K562 (cell line): ENCODE measurements at regions not wholly inside any gene's neighbourhood (a gene's known extent, or its start where the extent isn't known, plus 50 kb on each side); places are given as distances from the start of the nearest gene placed in this dataset.

Source experiments
- ATAC-seq: fragments of 200-7000 bp; cut with Tn5 transposase; 3 replicates; pipeline ENCODE4 v1.9.1; 2020; ENCODE audit warnings: moderate library complexity
- BruUV-seq: library from RNA; stranded (reverse); fragments of 400-500 nt; replicated peaks from 2 replicates; lab custom pipeline; 2021; lab: Mats Ljungman, UMichigan
- CTCF ChIA-PET: fragments of 300-600 bp; formaldehyde crosslinking; extraction: SDS; loops from one replicate; lab custom pipeline; 2021; ENCODE audit warnings: low intra/inter-chr PET ratio; lab: Yijun Ruan, JAX
- POLR2A ChIA-PET: fragments of 300-600, 350-650 bp; sonication (Branson Sonifier 250); formaldehyde crosslinking; extraction: SDS; loops from one replicate; lab custom pipeline; 2021; ENCODE audit warnings: antibody characterized with exemption, inconsistent platforms; lab: Yijun Ruan, JAX
- DNase-seq, 4 experiments: peaks; one replicate each; pipeline versions ENCODE4 v3.0.0 to v3.0.0-alpha.2; 2011 to 2018; ENCODE audit warnings: low spot score in 3 of 4, mixed read lengths in 3 of 4; ENCODE audit errors: extremely low read depth in 1 of 4
- FAIRE-seq: peaks from 2 replicates; lab custom pipeline; 2011; peaks lifted over from hg19 to GRCh38; lab: Jason Lieb, UNC
- H2AFZ ChIP-seq: 2 replicates; pipeline ENCODE4 v1.6.0; 2011; ENCODE audit warnings: low read depth, low read length, control low read depth, inconsistent platforms
- H3K27ac ChIP-seq: fragments of 200-600 bp; 3 replicates; pipeline ENCODE4 v1.8.0; 2011; ENCODE audit warnings: low read depth, mild to moderate bottlenecking, control low read depth, inconsistent platforms, low read length, moderate library complexity, mixed read lengths; ENCODE audit errors: extremely low read depth
- H3K27me3 ChIP-seq, 2 experiments: fragments of 300-600 bp in 1 of 2; 2 replicates in 1 of 2; 3 replicates in 1 of 2; pipeline versions ENCODE4 v1.6.0 to v1.8.0; 2011; ENCODE audit warnings: inconsistent platforms in 2 of 2, low read length in 2 of 2, mild to moderate bottlenecking in 1 of 2, mixed read lengths in 1 of 2, moderate library complexity in 1 of 2; ENCODE audit not compliant: control insufficient read depth in 2 of 2, insufficient read depth in 2 of 2
- H3K36me3 ChIP-seq: fragments of 300-600 bp; 3 replicates; pipeline ENCODE4 v1.8.0; 2011; ENCODE audit warnings: mild to moderate bottlenecking, low read length, inconsistent platforms; ENCODE audit not compliant: control insufficient read depth, insufficient read depth
- H3K4me1 ChIP-seq, 2 experiments: fragments of 200-600 bp in 1 of 2; replicated peaks in 1 of 2; 2 replicates in 1 of 2; 3 replicates in 1 of 2; pipeline versions ENCODE4 v1.5.1 to v1.8.0; 2011; ENCODE audit warnings: inconsistent platforms in 2 of 2, low read length in 2 of 2, mild to moderate bottlenecking in 1 of 2, mixed read lengths in 1 of 2, moderate library complexity in 1 of 2; ENCODE audit not compliant: control insufficient read depth in 2 of 2, insufficient read depth in 2 of 2
- H3K4me2 ChIP-seq: 2 replicates; pipeline ENCODE4 v1.6.1; 2011; ENCODE audit warnings: low read length, control low read depth, inconsistent platforms, mixed read lengths; ENCODE audit not compliant: insufficient read depth
- H3K4me3 ChIP-seq: fragments of 200-600 bp; sonication (generic), shearing (Covaris generic); 2 replicates; pipeline ENCODE4 v1.5.1; 2016; ENCODE audit warnings: control low read depth, inconsistent platforms
- H3K79me2 ChIP-seq: fragments of 200-600 bp; 3 replicates; pipeline ENCODE4 v1.8.0; 2011; ENCODE audit warnings: low read length, inconsistent platforms; ENCODE audit not compliant: control insufficient read depth, insufficient read depth
- H3K9ac ChIP-seq, 2 experiments: 2 replicates each; pipeline versions ENCODE4 v1.6.0 to v1.6.1; 2011; ENCODE audit warnings: low read depth in 2 of 2, low read length in 2 of 2, control low read depth in 1 of 2, inconsistent platforms in 1 of 2, mild to moderate bottlenecking in 1 of 2, mixed read lengths in 1 of 2; ENCODE audit not compliant: insufficient read depth in 1 of 2
- H3K9me1 ChIP-seq: one replicate; pipeline ENCODE4 v1.6.0; 2011; ENCODE audit warnings: inconsistent platforms, mild to moderate bottlenecking, low read length, moderate library complexity; ENCODE audit not compliant: control insufficient read depth, insufficient read depth
- H3K9me3 ChIP-seq: replicated peaks from 2 replicates; pipeline ENCODE4 v1.5.1; 2011; ENCODE audit warnings: low read depth, low read length, inconsistent platforms; ENCODE audit not compliant: control insufficient read depth, insufficient read depth
- H4K20me1 ChIP-seq: replicated peaks from 2 replicates; pipeline ENCODE4 v1.6.1; 2011; ENCODE audit warnings: low read length, inconsistent platforms, mixed read lengths; ENCODE audit not compliant: control insufficient read depth, insufficient read depth
- CBFA2T2 ChIP-seq: fragments of 450-650 bp; conservative IDR thresholded peaks from 2 replicates; pipeline ENCODE4 v1.6.1; 2017; ENCODE audit warnings: mild to moderate bottlenecking
- ETV1 ChIP-seq: fragments of 450-650 bp; conservative IDR thresholded peaks from 2 replicates; pipeline ENCODE4 v1.6.1; 2016; ENCODE audit warnings: missing genetic modification characterization, control low read depth, low read depth, missing compliant biosample characterization
- FOXP1 ChIP-seq: sonication (generic); formaldehyde crosslinking; IDR thresholded peaks from 2 replicates; pipeline ENCODE4 v1.8.0; 2022; ENCODE audit warnings: mild to moderate bottlenecking, missing genetic modification reagents
- PHB2 ChIP-seq: fragments of 450-650 bp; IDR thresholded peaks from 2 replicates; pipeline ENCODE4 v1.6.1; 2017; ENCODE audit warnings: low read depth
- RBM25 ChIP-seq: fragments of 200-400 bp; formaldehyde crosslinking; IDR thresholded peaks from 2 replicates; pipeline ENCODE4 v1.6.1; 2018; ENCODE audit warnings: low read length, low read depth, moderate library complexity; ENCODE audit not compliant: severe bottlenecking
- SMC3 ChIP-seq: conservative IDR thresholded peaks from 2 replicates; pipeline ENCODE4 v1.6.1; 2011; ENCODE audit warnings: low read depth, low read length, improper control_type of control experiment; ENCODE audit not compliant: insufficient read depth
- TEAD1 ChIP-seq, 2 experiments: fragments of 450-650 bp in 1 of 2; sonication (generic) in 1 of 2; formaldehyde crosslinking; IDR thresholded peaks; 2 replicates each; pipeline versions ENCODE4 v1.4.0 to v1.8.0; 2020 to 2022; ENCODE audit warnings: mild to moderate bottlenecking in 2 of 2, missing genetic modification reagents in 1 of 2
- WGBS: fragments of 100-300 bp; shearing (Covaris generic); methylation state at CpG from one replicate; pipeline ENCODE4 v1.1.6; 2016; ENCODE audit warnings: low coverage, mixed read lengths; ENCODE audit not compliant: insufficient coverage; ENCODE audit errors: missing lambda C conversion rate; 5-methylcytosine and 5-hydroxymethylcytosine counted together
- in situ Hi-C: fragments of 300-500 bp; cut with MboI; formaldehyde crosslinking; loops from 4 replicates; pipeline ENCODE4 v1.15.0; 2018; ENCODE audit warnings: inconsistent platforms, mixed read lengths
- intact Hi-C: fragments of 100-400 bp; cut with micrococcal nuclease; formaldehyde crosslinking; loops from 2 replicates; pipeline ENCODE4 v1.14.2; 2022
- TF ChIP-seq, protein P1 (sequence below), 2 experiments: fragments of 200-800 bp in 1 of 2; sonication (Bioruptor generic) in 1 of 2; sonication (generic) in 1 of 2; formaldehyde crosslinking in 1 of 2; IDR thresholded peaks in 1 of 2; conservative IDR thresholded peaks in 1 of 2; 2 replicates each; pipeline versions ENCODE4 v1.5.0 to v1.6.1; 2016 to 2020; ENCODE audit warnings: missing compliant biosample characterization in 1 of 2, missing genetic modification characterization in 1 of 2, missing genetic modification reagents in 1 of 2
- TF ChIP-seq, protein P2 (sequence below): IDR thresholded peaks from 3 replicates; pipeline ENCODE4 v1.6.1; 2011; ENCODE audit warnings: borderline replicate concordance, mild to moderate bottlenecking, moderate library complexity; ENCODE audit not compliant: insufficient read length; ENCODE audit errors: extremely low read depth
- TF ChIP-seq, protein P3 (sequence below): fragments of 150-350 bp; IDR thresholded peaks from 2 replicates; pipeline ENCODE4 v1.6.1; 2014; ENCODE audit warnings: low read depth, mild to moderate bottlenecking, low read length, borderline replicate concordance
- TF ChIP-seq, protein P4 (sequence below): fragments of 450-650 bp; formaldehyde crosslinking; IDR thresholded peaks from 2 replicates; pipeline ENCODE4 v1.4.0; 2020; ENCODE audit warnings: mild to moderate bottlenecking, moderate library complexity

DNA sequence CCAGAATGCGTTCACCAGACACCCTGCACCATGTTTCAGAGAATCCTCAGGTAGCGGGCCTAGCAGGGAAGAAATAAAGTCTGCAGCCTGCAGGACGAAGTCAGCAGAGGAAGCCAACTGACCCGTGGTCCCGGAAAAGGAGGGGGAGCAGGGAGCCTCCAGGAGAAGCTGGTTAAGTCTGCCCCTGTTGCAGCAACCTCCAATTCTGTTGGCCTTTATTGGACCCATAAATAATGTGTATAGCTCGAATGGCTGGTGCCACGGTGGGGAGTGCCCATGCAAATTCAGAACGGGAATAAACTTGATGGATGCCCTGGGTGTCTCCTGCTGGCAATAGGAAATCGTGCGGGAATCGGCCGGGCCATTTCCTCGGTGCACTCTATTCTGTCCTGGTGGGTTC lies 254.1 kb downstream of the AJAP1 start:
- Histone ChIP-seq H3K4me1 (no peaks in the 10 kb centered on the region), H3K9me3 (no peaks in the 10 kb centered on the region), H3K9ac (no peak overlapping the region), H4K20me1 (no peaks in the 10 kb centered on the region), H2AFZ (no peak overlapping the region), H3K27ac (no peak overlapping the region), H3K4me2 (no peak overlapping the region), H3K4me3 (no peak overlapping the region), H3K36me3 (no peaks in the 10 kb centered on the region), H3K79me2 (no peaks in the 10 kb centered on the region), H3K27me3 (no peaks in the 10 kb centered on the region; a peak in 1 of 5 replicates), H3K9me1 (no peaks in the 10 kb centered on the region)
- CTCF ChIA-PET = no interaction called here
- ATAC-seq = no peak
- in situ Hi-C loops (no loop called here), intact Hi-C loops (no loop called here)
- WGBS = under 1% methylated on average over 13 of the region's 13 CpGs
- POLR2A ChIA-PET = no interaction called here
- no peak for FAIRE-seq
- DNase-seq = no peak
- no TSS peak for BruUV-seq
- TF ChIP-seq PHB2 = no peak
- TF ChIP-seq, protein P1, sequence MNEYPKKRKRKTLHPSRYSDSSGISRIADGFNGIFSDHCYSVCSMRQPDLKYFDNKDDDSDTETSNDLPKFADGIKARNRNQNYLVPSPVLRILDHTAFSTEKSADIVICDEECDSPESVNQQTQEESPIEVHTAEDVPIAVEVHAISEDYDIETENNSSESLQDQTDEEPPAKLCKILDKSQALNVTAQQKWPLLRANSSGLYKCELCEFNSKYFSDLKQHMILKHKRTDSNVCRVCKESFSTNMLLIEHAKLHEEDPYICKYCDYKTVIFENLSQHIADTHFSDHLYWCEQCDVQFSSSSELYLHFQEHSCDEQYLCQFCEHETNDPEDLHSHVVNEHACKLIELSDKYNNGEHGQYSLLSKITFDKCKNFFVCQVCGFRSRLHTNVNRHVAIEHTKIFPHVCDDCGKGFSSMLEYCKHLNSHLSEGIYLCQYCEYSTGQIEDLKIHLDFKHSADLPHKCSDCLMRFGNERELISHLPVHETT (CRISPR knock-in tag; conservative IDR thresholded peaks at IDR 0.05 in 1 of 2, IDR thresholded peaks at IDR 0.05 in 1 of 2) = no peak
- TF ChIP-seq FOXP1 (CRISPR knock-in tag) = no peak
- TF ChIP-seq, protein P2, sequence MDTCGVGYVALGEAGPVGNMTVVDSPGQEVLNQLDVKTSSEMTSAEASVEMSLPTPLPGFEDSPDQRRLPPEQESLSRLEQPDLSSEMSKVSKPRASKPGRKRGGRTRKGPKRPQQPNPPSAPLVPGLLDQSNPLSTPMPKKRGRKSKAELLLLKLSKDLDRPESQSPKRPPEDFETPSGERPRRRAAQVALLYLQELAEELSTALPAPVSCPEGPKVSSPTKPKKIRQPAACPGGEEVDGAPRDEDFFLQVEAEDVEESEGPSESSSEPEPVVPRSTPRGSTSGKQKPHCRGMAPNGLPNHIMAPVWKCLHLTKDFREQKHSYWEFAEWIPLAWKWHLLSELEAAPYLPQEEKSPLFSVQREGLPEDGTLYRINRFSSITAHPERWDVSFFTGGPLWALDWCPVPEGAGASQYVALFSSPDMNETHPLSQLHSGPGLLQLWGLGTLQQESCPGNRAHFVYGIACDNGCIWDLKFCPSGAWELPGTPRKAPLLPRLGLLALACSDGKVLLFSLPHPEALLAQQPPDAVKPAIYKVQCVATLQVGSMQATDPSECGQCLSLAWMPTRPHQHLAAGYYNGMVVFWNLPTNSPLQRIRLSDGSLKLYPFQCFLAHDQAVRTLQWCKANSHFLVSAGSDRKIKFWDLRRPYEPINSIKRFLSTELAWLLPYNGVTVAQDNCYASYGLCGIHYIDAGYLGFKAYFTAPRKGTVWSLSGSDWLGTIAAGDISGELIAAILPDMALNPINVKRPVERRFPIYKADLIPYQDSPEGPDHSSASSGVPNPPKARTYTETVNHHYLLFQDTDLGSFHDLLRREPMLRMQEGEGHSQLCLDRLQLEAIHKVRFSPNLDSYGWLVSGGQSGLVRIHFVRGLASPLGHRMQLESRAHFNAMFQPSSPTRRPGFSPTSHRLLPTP = no peak
- TF ChIP-seq RBM25 = no peak
- TF ChIP-seq, protein P3, sequence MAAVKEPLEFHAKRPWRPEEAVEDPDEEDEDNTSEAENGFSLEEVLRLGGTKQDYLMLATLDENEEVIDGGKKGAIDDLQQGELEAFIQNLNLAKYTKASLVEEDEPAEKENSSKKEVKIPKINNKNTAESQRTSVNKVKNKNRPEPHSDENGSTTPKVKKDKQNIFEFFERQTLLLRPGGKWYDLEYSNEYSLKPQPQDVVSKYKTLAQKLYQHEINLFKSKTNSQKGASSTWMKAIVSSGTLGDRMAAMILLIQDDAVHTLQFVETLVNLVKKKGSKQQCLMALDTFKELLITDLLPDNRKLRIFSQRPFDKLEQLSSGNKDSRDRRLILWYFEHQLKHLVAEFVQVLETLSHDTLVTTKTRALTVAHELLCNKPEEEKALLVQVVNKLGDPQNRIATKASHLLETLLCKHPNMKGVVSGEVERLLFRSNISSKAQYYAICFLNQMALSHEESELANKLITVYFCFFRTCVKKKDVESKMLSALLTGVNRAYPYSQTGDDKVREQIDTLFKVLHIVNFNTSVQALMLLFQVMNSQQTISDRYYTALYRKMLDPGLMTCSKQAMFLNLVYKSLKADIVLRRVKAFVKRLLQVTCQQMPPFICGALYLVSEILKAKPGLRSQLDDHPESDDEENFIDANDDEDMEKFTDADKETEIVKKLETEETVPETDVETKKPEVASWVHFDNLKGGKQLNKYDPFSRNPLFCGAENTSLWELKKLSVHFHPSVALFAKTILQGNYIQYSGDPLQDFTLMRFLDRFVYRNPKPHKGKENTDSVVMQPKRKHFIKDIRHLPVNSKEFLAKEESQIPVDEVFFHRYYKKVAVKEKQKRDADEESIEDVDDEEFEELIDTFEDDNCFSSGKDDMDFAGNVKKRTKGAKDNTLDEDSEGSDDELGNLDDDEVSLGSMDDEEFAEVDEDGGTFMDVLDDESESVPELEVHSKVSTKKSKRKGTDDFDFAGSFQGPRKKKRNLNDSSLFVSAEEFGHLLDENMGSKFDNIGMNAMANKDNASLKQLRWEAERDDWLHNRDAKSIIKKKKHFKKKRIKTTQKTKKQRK = no peak
- TF ChIP-seq TEAD1 (CRISPR knock-in tag; IDR thresholded peaks at IDR 0.05) = no peak
- TF ChIP-seq, protein P4, sequence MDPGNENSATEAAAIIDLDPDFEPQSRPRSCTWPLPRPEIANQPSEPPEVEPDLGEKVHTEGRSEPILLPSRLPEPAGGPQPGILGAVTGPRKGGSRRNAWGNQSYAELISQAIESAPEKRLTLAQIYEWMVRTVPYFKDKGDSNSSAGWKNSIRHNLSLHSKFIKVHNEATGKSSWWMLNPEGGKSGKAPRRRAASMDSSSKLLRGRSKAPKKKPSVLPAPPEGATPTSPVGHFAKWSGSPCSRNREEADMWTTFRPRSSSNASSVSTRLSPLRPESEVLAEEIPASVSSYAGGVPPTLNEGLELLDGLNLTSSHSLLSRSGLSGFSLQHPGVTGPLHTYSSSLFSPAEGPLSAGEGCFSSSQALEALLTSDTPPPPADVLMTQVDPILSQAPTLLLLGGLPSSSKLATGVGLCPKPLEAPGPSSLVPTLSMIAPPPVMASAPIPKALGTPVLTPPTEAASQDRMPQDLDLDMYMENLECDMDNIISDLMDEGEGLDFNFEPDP (CRISPR knock-in tag) = no peak
- no peak for TF ChIP-seq SMC3
- TF ChIP-seq ETV1 (tag) = no peak
- TF ChIP-seq CBFA2T2 = no peak
